ENCODE measurements at regions not wholly inside any gene's neighbourhood (a gene's known extent, or its start where the extent isn't known, plus 50 kb on each side); places are given as distances from the start of the nearest gene placed in this dataset.
A peak's percentile ranks its signal among the peaks of the same experiment; 100 is the strongest.

DNA sequence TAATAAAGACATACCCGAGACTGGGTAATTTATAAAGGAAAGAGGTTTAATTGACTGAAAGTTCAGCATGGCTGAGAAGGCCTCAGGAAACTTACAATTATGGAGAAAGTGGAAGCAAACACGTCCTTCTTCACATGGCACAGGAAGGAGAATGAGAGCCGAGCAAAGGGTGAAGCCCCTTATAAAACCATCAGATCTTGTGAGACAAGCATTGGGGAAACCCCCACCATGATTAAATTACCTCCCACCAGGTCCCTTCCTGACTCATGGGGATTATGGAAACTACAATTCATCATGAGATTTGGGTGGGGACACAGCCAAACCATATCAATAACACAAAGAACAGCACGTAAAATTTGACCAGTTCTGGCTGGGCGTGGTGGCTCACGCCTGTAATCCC lies 85.6 kb upstream of the ATF7IP start:
- no peaks in the 10 kb centered on the region for H3K27me3 ChIP-seq (ENCODE audit: control insufficient read depth, low read length)
- H3K9me2 ChIP-seq (replicated peaks; ENCODE audit: control insufficient read depth, low read length): no peaks in the 10 kb centered on the region
- no peaks in the 10 kb centered on the region for H3K79me2 ChIP-seq (ENCODE audit: control insufficient read depth, low read length)
- no peak overlapping the region for H3K27ac ChIP-seq (ENCODE audit: low read depth, low read length)
- H3F3A ChIP-seq (ENCODE audit: control insufficient read depth, insufficient read depth): peaks cover 11% of the 10 kb centered on the region
- no peak overlapping the region for H3K4me2 ChIP-seq (ENCODE audit: low read length)
- H3K9me3 ChIP-seq (ENCODE audit: control insufficient read depth, insufficient read depth, low read length): peaks cover 25% of the 10 kb centered on the region; the same call in 1 of the 2 replicates
- peaks cover 24% of the 10 kb centered on the region for H3K36me3 ChIP-seq (ENCODE audit: control insufficient read depth, low read length)
- peaks cover 72% of the 10 kb centered on the region for H3K4me1 ChIP-seq (ENCODE audit: control insufficient read depth, low read length)
- H4K20me1 ChIP-seq (ENCODE audit: control insufficient read depth, insufficient read depth, low read depth, low read length): no peaks in the 10 kb centered on the region
- H3K4me3 ChIP-seq (ENCODE audit: low read length): no peak overlapping the region
- TF ChIP-seq, protein P1, sequence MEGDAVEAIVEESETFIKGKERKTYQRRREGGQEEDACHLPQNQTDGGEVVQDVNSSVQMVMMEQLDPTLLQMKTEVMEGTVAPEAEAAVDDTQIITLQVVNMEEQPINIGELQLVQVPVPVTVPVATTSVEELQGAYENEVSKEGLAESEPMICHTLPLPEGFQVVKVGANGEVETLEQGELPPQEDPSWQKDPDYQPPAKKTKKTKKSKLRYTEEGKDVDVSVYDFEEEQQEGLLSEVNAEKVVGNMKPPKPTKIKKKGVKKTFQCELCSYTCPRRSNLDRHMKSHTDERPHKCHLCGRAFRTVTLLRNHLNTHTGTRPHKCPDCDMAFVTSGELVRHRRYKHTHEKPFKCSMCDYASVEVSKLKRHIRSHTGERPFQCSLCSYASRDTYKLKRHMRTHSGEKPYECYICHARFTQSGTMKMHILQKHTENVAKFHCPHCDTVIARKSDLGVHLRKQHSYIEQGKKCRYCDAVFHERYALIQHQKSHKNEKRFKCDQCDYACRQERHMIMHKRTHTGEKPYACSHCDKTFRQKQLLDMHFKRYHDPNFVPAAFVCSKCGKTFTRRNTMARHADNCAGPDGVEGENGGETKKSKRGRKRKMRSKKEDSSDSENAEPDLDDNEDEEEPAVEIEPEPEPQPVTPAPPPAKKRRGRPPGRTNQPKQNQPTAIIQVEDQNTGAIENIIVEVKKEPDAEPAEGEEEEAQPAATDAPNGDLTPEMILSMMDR (IDR thresholded peaks at IDR 0.05; ENCODE audit: low read depth, low read length, poor library complexity, severe bottlenecking): no peak
- TF ChIP-seq EZH2phosphoT487 (IDR thresholded peaks at IDR 0.05; ENCODE audit: borderline replicate concordance, low read length): no peak

DNA sequence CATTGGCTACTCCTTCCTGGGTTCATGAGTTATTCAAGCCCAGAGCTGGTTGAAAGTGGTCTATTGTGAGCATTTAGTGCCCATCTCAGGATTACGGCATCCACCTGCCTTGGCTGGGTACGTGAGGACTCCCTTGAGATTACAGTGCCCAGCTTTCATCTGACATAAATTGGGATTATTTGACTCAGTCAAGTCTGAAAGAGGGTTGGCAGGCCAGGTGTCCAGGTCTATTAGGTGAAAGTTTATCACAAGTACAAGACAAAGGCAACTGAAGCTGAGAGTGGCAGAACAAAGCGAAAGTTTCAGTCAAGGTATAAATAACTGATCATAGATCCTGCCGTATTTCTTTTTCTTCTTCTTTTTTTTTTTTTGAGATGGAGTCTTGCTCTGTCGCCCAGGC lies 84.6 kb upstream of the ATF7IP start:
- H3K4me1 ChIP-seq (ENCODE audit: control insufficient read depth, low read length): peaks cover 65% of the 10 kb centered on the region
- H3K27me3 ChIP-seq (ENCODE audit: control insufficient read depth, low read length): no peaks in the 10 kb centered on the region
- peaks cover 11% of the 10 kb centered on the region for H3F3A ChIP-seq (ENCODE audit: control insufficient read depth, insufficient read depth)
- H3K27ac ChIP-seq (ENCODE audit: low read depth, low read length): peak overlapping the region; percentile 33; the same call in 1 of the 2 replicates
- H4K20me1 ChIP-seq (ENCODE audit: control insufficient read depth, insufficient read depth, low read depth, low read length): no peaks in the 10 kb centered on the region
- H3K4me2 ChIP-seq (ENCODE audit: low read length): 0 out of 2 replicates have a peak overlapping the region, but pooled peaks have one; percentile 26
- H3K36me3 ChIP-seq (ENCODE audit: control insufficient read depth, low read length): peaks cover 18% of the 10 kb centered on the region
- peaks cover 18% of the 10 kb centered on the region; the same call in 1 of the 2 replicates for H3K9me3 ChIP-seq (ENCODE audit: control insufficient read depth, insufficient read depth, low read length)
- H3K79me2 ChIP-seq (ENCODE audit: control insufficient read depth, low read length): no peaks in the 10 kb centered on the region
- TF ChIP-seq EZH2phosphoT487 (IDR thresholded peaks at IDR 0.05; ENCODE audit: borderline replicate concordance, low read length): no peak
- TF ChIP-seq, protein P1 (IDR thresholded peaks at IDR 0.05; ENCODE audit: low read depth, low read length, poor library complexity, severe bottlenecking): no peak
- H3K4me3 ChIP-seq (ENCODE audit: low read length): no peak overlapping the region
- H3K9me2 ChIP-seq (replicated peaks; ENCODE audit: control insufficient read depth, low read length): no peaks in the 10 kb centered on the region

DNA sequence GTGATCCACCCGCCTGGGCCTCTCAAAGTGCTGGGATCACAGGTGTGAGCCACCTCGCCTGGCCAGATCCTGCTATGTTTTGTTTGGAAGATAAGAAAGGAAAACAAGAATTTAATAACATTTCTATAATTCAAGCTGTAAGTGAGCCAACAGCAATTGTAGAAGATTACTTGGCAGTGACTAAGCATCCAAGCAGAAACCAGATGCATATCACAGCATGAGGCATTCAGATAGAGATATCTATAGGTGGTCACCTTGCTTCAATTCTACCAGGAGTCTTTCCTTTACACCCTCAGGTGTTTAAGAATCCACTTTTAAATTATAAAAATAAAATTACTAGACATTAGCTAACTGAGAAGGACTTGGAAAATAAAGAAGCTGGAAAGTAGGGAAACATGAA lies 83.9 kb upstream of the ATF7IP start:
- no peak for TF ChIP-seq EZH2phosphoT487 (IDR thresholded peaks at IDR 0.05; ENCODE audit: borderline replicate concordance, low read length)
- H3K4me2 ChIP-seq (ENCODE audit: low read length): no peak overlapping the region
- H3K36me3 ChIP-seq (ENCODE audit: control insufficient read depth, low read length): peaks cover 18% of the 10 kb centered on the region
- H3F3A ChIP-seq (ENCODE audit: control insufficient read depth, insufficient read depth): peaks cover 11% of the 10 kb centered on the region
- H3K27ac ChIP-seq (ENCODE audit: low read depth, low read length): no peak overlapping the region
- H3K9me3 ChIP-seq (ENCODE audit: control insufficient read depth, insufficient read depth, low read length): peaks cover 20% of the 10 kb centered on the region; the same call in 1 of the 2 replicates
- no peak overlapping the region for H3K4me3 ChIP-seq (ENCODE audit: low read length)
- H3K4me1 ChIP-seq (ENCODE audit: control insufficient read depth, low read length): peaks cover 59% of the 10 kb centered on the region
- H3K79me2 ChIP-seq (ENCODE audit: control insufficient read depth, low read length): no peaks in the 10 kb centered on the region
- H4K20me1 ChIP-seq (ENCODE audit: control insufficient read depth, insufficient read depth, low read depth, low read length): no peaks in the 10 kb centered on the region
- H3K27me3 ChIP-seq (ENCODE audit: control insufficient read depth, low read length): no peaks in the 10 kb centered on the region
- no peaks in the 10 kb centered on the region for H3K9me2 ChIP-seq (replicated peaks; ENCODE audit: control insufficient read depth, low read length)

DNA sequence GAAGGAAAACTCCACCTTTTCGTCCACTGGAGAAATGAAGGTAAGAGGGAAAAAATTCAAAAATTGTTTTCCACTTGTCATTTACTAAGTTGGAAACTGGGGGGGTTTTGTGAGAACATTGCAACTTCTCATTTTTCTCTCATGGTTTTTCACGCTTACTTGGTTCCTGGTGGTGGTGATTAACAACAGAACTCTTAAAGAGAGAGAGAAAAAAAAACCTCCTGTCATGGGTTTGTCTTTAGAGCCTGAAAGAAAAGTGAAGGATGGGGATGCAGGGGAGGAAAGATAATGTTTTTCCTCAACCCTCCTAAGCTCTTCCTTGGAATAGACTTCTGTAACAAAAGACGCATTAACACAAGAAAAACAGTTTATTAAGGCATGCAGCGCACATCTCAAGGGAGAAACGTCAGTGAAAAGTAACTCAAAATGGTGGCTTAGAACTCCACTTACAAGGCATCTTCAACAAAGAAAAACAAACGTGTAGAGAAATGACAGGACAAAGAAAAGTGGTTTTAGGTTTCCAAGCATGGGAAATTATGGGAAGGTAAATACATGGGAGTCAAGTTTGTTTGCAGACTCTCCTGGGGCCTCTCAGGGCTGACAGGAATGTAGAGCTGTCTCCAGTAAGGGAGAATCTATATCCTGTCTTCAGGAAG lies 81.9 kb upstream of the ATF7IP start:
- no peaks in the 10 kb centered on the region for H3K79me2 ChIP-seq (ENCODE audit: control insufficient read depth, low read length)
- H3K4me2 ChIP-seq (ENCODE audit: low read length): peak overlapping the region; percentile 60
- H3K9me2 ChIP-seq (replicated peaks; ENCODE audit: control insufficient read depth, low read length): no peaks in the 10 kb centered on the region
- peaks cover 5% of the 10 kb centered on the region for H3F3A ChIP-seq (ENCODE audit: control insufficient read depth, insufficient read depth)
- H3K36me3 ChIP-seq (ENCODE audit: control insufficient read depth, low read length): peaks cover 14% of the 10 kb centered on the region
- H4K20me1 ChIP-seq (ENCODE audit: control insufficient read depth, insufficient read depth, low read depth, low read length): no peaks in the 10 kb centered on the region
- peaks cover 16% of the 10 kb centered on the region; the same call in 1 of the 2 replicates for H3K9me3 ChIP-seq (ENCODE audit: control insufficient read depth, insufficient read depth, low read length)
- peaks cover 40% of the 10 kb centered on the region for H3K4me1 ChIP-seq (ENCODE audit: control insufficient read depth, low read length)
- peak overlapping the region; percentile 49 for H3K4me3 ChIP-seq (ENCODE audit: low read length)
- H3K27ac ChIP-seq (ENCODE audit: low read depth, low read length): peak overlapping the region; percentile 55
- TF ChIP-seq, protein P1 (IDR thresholded peaks at IDR 0.05; ENCODE audit: low read depth, low read length, poor library complexity, severe bottlenecking): no peak
- no peak for TF ChIP-seq EZH2phosphoT487 (IDR thresholded peaks at IDR 0.05; ENCODE audit: borderline replicate concordance, low read length)
- no peaks in the 10 kb centered on the region for H3K27me3 ChIP-seq (ENCODE audit: control insufficient read depth, low read length)

Measured in DOHH2 (cell line).